Heart left ventricle (tissue), 16 donors: ENCODE measurements at regions not wholly inside any gene's neighbourhood (a gene's known extent, or its start where the extent isn't known, plus 50 kb on each side); places are given as distances from the start of the nearest gene placed in this dataset.

ENCODE experiments used
- ATAC-seq, 4 donors: fragments of 200-7000 bp; cut with Tn5 transposase; one replicate each; pipeline ENCODE4 v1.9.1; 2020 to 2022; ENCODE audit warnings: moderate library complexity in 4 of 4, mild to moderate bottlenecking in 3 of 4, moderate number of reproducible peaks in 1 of 4
- DNase-seq, 5 donors: peaks; one replicate each; pipeline ENCODE4 v3.0.0-alpha.2; 2020
- H3K27ac ChIP-seq, 12 donors: fragments of 200-600 bp; sonication (generic) in 4 of 12; one replicate each; pipeline versions ENCODE4 v1.5.0 to v1.8.0; 2016 to 2022; ENCODE audit warnings: mild to moderate bottlenecking in 2 of 12
- H3K27me3 ChIP-seq, 9 donors: fragments of 200-600 bp; sonication (generic) in 2 of 9; one replicate each; pipeline versions ENCODE4 v1.5.1 to v1.8.0; 2016 to 2022; ENCODE audit warnings: mild to moderate bottlenecking in 3 of 9
- H3K36me3 ChIP-seq, 9 donors: fragments of 200-600 bp; sonication (generic) in 2 of 9; one replicate each; pipeline versions ENCODE4 v1.5.0 to v1.8.0; 2018 to 2022; ENCODE audit warnings: mild to moderate bottlenecking in 2 of 9
- H3K4me1 ChIP-seq, 12 donors: fragments of 200-600 bp; sonication (generic) in 4 of 12; one replicate each; pipeline versions ENCODE4 v1.5.0 to v1.8.0; 2016 to 2022; ENCODE audit warnings: mild to moderate bottlenecking in 3 of 12
- H3K4me3 ChIP-seq, 12 donors: fragments of 200-600 bp; sonication (generic) in 4 of 12; one replicate each; pipeline versions ENCODE4 v1.5.0 to v1.8.0; 2017 to 2022; ENCODE audit warnings: mild to moderate bottlenecking in 9 of 12, moderate library complexity in 4 of 12
- H3K9me3 ChIP-seq, 12 donors: fragments of 200-600 bp; sonication (generic) in 4 of 12; one replicate each; pipeline versions ENCODE4 v1.5.0 to v1.8.0; 2016 to 2022; ENCODE audit warnings: mild to moderate bottlenecking in 1 of 12
- CTCF ChIP-seq, 12 donors: fragments of 200-600 bp; sonication (generic) in 4 of 12; IDR thresholded peaks; one replicate each; pipeline versions ENCODE4 v1.5.0 to v1.8.0; 2018 to 2022; ENCODE audit warnings: antibody characterized with exemption in 12 of 12, mild to moderate bottlenecking in 5 of 12
- POLR2A ChIP-seq, 2 donors: fragments of 450-650 bp; IDR thresholded peaks; one replicate each; pipeline ENCODE4 v1.6.1; 2017; ENCODE audit warnings: antibody characterized with exemption in 2 of 2, mild to moderate bottlenecking in 2 of 2, moderate library complexity in 2 of 2
- WGBS, 4 donors: extraction: QIAGEN DNeasy Blood & Tissue Kit in 2 of 4; methylation state at CpG; one replicate each; pipeline versions ENCODE4 v1.1.5 to v1.1.7; 2013 to 2018; 5-methylcytosine and 5-hydroxymethylcytosine counted together
- intact Hi-C, 10 donors: fragments of 100-400 bp; cut with DNase I; formaldehyde crosslinking; loops; one replicate each; pipeline versions ENCODE4 v1.11.1 to v1.14.2; 2022
- donor health status: ischemic (EF 13 %, LVEDD 7.1; RV severe dilation, severe dysfunction).
- donor health status: healthy with polysubstance abuse.
- donor health status: DM: no; HTN: yes; CAD: no.
- donor health status: DM: no; HTN: no; CAD: no.
- donor health status: ischemic (EF 25% LVEDD 6.9; RV normal size, moderate dysfunction).
- donor health status: ischemic (EF 25% LVEDD 5.7; RV mildly dilated, moderate dysfunction).
- donor health status: healthy.
- donor health status: DM: yes; HTN: yes; CAD: no.
- donor health status: ischemic (EF 35%, LVEDD 5.7; RV mildly dilated, moderate dysfunction).
- donor health status: nonischemic (EF 11% LVEDD 7.7; RV severe dilation, severe dysfunction).
- donor health status: DM: yes; HTN: yes; CAD: no.
- donor health status: PGD.
- donor health status: ischemic (EF 29% LVEDD 5.4; RV normal size, mild dysfunction).
- donor health status: nonischemic (EF 23%, LVEDD 6.1; RV moderate dilation, normal function).

- DNase-seq (no peak), ATAC-seq (no peak)
- Histone ChIP-seq H3K27me3 (no peaks in the 10 kb centered on the region), H3K27ac (no peak overlapping the region), H3K4me1 (peaks cover 0 to 31% (median 8%) of the 10 kb centered on the region in 12 donors), H3K9me3 (no peaks in the 10 kb centered on the region), H3K4me3 (no peak overlapping the region), H3K36me3 (no peaks in the 10 kb centered on the region)
- 88 to 94% (median 91%) methylated on average over 1 of the region's 1 CpG for WGBS, 4 donors
- intact Hi-C loops: no loop called here
- no peak for TF ChIP-seq CTCF (IDR thresholded peaks at IDR 0.05)
- no peak for TF ChIP-seq POLR2A (IDR thresholded peaks at IDR 0.05)
Observed at GRCh38 chr12:93140325-93140724, 211.2 kb upstream of the EEA1 start.

GRCh38 chr12:93140801-93141200 lies 211.7 kb upstream of the EEA1 start:
- Histone ChIP-seq H3K36me3 (no peaks in the 10 kb centered on the region), H3K27me3 (no peaks in the 10 kb centered on the region), H3K4me1 (peaks cover 0 to 26% (median 6%) of the 10 kb centered on the region in 12 donors), H3K27ac (no peak overlapping the region), H3K9me3 (no peaks in the 10 kb centered on the region), H3K4me3 (no peak overlapping the region)
- ATAC-seq: no peak
- 94 to 97% (median 96%) methylated on average over 6 of the region's 6 CpGs for WGBS, 4 donors
- no peak for TF ChIP-seq POLR2A (IDR thresholded peaks at IDR 0.05)
- TF ChIP-seq CTCF (IDR thresholded peaks at IDR 0.05): no peak
- no peak for DNase-seq
- intact Hi-C loops: no loop called here

GRCh38 chr12:93142881-93143280 lies 213.8 kb upstream of the EEA1 start:
- peaks cover 0 to 8% (median 0%) of the 10 kb centered on the region in 12 donors for H3K4me1 ChIP-seq
- intact Hi-C loops: no loop called here
- no peaks in the 10 kb centered on the region for H3K36me3 ChIP-seq
- H3K27ac ChIP-seq: no peak overlapping the region
- no peak overlapping the region for H3K4me3 ChIP-seq
- ATAC-seq: no peak
- TF ChIP-seq POLR2A (IDR thresholded peaks at IDR 0.05) (no peak), CTCF (IDR thresholded peaks at IDR 0.05) (no peak)
- DNase-seq: no peak
- no peaks in the 10 kb centered on the region for H3K27me3 ChIP-seq
- H3K9me3 ChIP-seq: no peaks in the 10 kb centered on the region
- 96 to 99% (median 96%) methylated on average over 3 of the region's 3 CpGs for WGBS, 4 donors

- intact Hi-C loops: no loop called here
- 88 to 94% (median 92%) methylated on average over 2 of the region's 2 CpGs for WGBS, 4 donors
Observed at GRCh38 chr12:93144109-93144508, 215.0 kb upstream of the EEA1 start.

More at GRCh38 chr12:93144109-93144508, 215.0 kb upstream of the EEA1 start:
- no peaks in the 10 kb centered on the region for H3K36me3 ChIP-seq
- TF ChIP-seq POLR2A (IDR thresholded peaks at IDR 0.05) (no peak), CTCF (IDR thresholded peaks at IDR 0.05) (no peak)
- no peaks in the 10 kb centered on the region for H3K27me3 ChIP-seq
- H3K4me3 ChIP-seq: no peak overlapping the region
- H3K27ac ChIP-seq: no peak overlapping the region
- ATAC-seq (no peak), DNase-seq (no peak)
- peaks cover 0 to 4% (median 0%) of the 10 kb centered on the region in 12 donors for H3K4me1 ChIP-seq
- H3K9me3 ChIP-seq: no peaks in the 10 kb centered on the region
